HG03039 (cell line): ENCODE measurements at regions not wholly inside any gene's neighbourhood (a gene's known extent, or its start where the extent isn't known, plus 50 kb on each side); places are given as distances from the start of the nearest gene placed in this dataset.
"Not testable (repeated sequence)": the region's sequence is repeated elsewhere in the genome, so short reads cannot be mapped to it uniquely, and the experiment has no call there.

ENCODE experiments used
- ATAC-seq: cut with Tn5 transposase; IDR thresholded peaks from one replicate; pipeline ENCODE4 v1.9.1; 2021; ENCODE audit warnings: mild to moderate bottlenecking, moderate library complexity; ENCODE audit not compliant: unreplicated experiment

DNA sequence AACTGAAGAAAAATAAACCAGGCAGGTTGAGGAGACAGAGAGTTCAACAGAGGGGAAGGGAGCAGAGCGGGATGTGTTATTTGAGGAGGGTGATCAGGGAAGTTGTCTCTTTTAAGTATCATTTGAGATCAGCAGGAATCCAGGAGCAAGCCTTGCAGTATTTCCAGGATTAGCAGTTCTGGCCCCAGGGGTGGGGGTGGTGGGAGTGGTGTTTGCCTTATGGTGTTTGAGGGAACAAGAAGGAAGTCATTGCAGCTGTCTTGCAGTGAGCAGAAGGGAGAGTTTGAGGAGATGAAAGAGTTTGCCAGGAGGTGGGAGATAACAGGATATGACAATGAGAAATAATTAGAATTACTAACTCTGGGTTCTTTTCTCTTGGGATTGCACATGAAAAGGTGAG is 418.6 kb downstream of the NELL2 start:
- no peak for ATAC-seq

GRCh38 chr12:44454959-44455358 is 421.2 kb downstream of the NELL2 start:
- not testable (repeated sequence) for ATAC-seq

DNA sequence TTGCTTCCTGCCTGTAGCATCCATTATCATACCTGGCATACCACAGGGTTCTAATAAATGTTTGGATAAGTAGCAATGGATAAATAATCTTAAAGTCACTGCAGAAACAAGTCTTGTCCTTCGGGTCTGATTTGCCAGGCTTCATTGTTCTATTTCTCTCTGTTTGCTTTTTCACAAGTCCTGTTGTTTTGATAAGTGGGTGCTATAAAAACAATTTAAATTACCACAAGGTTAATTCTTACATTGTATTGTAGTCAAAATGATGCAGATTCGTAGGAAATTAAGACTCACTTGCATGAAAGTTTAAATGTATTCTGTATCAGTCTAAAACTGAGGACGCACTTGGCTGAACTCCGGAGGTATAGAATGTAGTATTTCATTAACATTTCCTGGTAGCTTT is 429.9 kb downstream of the NELL2 start:
- no peak for ATAC-seq

- ATAC-seq = peak; percentile 51
Observed at GRCh38 chr12:44441155-44441554, 435.0 kb downstream of the NELL2 start.
